Liver (tissue), 7 donors: ENCODE measurements at regions not wholly inside any gene's neighbourhood (a gene's known extent, or its start where the extent isn't known, plus 50 kb on each side); places are given as distances from the start of the nearest gene placed in this dataset.

Experiments
- DNase-seq: peaks from one replicate; pipeline ENCODE4 v3.0.0-alpha.2; 2017; ENCODE audit warnings: low spot score
- H3K27ac ChIP-seq, 2 donors: one replicate each; pipeline ENCODE4 v1.7.0; 2013; ENCODE audit warnings: inconsistent platforms in 2 of 2, low read length in 2 of 2, control low read depth in 1 of 2, low read depth in 1 of 2, mild to moderate bottlenecking in 1 of 2
- H3K27me3 ChIP-seq, 4 donors: one replicate each; pipeline versions ENCODE4 v1.6.1 to v1.7.0; 2013; ENCODE audit warnings: low read length in 3 of 4, inconsistent platforms in 1 of 4, mild to moderate bottlenecking in 1 of 4, moderate library complexity in 1 of 4; ENCODE audit not compliant: control insufficient read depth in 4 of 4, insufficient read depth in 4 of 4
- H3K36me3 ChIP-seq, 4 donors: one replicate each; pipeline versions ENCODE4 v1.6.1 to v1.7.0; 2013; ENCODE audit warnings: low read length in 3 of 4, mild to moderate bottlenecking in 3 of 4, low read depth in 1 of 4, moderate library complexity in 1 of 4; ENCODE audit not compliant: control insufficient read depth in 4 of 4, insufficient read depth in 3 of 4
- H3K4me1 ChIP-seq, 4 donors: one replicate each; pipeline versions ENCODE4 v1.6.1 to v1.7.0; 2013; ENCODE audit warnings: low read length in 3 of 4, mild to moderate bottlenecking in 3 of 4, moderate library complexity in 1 of 4; ENCODE audit not compliant: control insufficient read depth in 4 of 4, insufficient read depth in 4 of 4
- H3K4me3 ChIP-seq, 3 donors: one replicate each; pipeline versions ENCODE4 v1.6.1 to v1.7.0; 2013; ENCODE audit warnings: low read length in 3 of 3, control low read depth in 1 of 3, low read depth in 1 of 3, mild to moderate bottlenecking in 1 of 3
- H3K9ac ChIP-seq, 2 donors: one replicate each; pipeline ENCODE4 v1.7.0; 2013; ENCODE audit warnings: low read length in 2 of 2, mild to moderate bottlenecking in 2 of 2, moderate library complexity in 2 of 2, control low read depth in 1 of 2, low read depth in 1 of 2
- H3K9me3 ChIP-seq, 4 donors: one replicate each; pipeline versions ENCODE4 v1.6.1 to v1.7.0; 2013; ENCODE audit warnings: low read length in 3 of 4; ENCODE audit not compliant: control insufficient read depth in 4 of 4
- EGR1 ChIP-seq, 2 donors: IDR thresholded peaks; 2 replicates each; pipeline ENCODE4 v1.6.1; 2016 to 2018; ENCODE audit warnings: antibody characterized with exemption in 2 of 2, low read depth in 2 of 2
- FOXA1 ChIP-seq: IDR thresholded peaks from 2 replicates; pipeline ENCODE4 v1.6.1; 2016; ENCODE audit warnings: antibody characterized with exemption
- FOXA2 ChIP-seq: IDR thresholded peaks from 2 replicates; pipeline ENCODE4 v1.6.1; 2016; ENCODE audit warnings: antibody characterized with exemption
- GABPA ChIP-seq, 2 donors: IDR thresholded peaks in 1 of 2; conservative IDR thresholded peaks in 1 of 2; 2 replicates each; pipeline ENCODE4 v1.6.1; 2016; ENCODE audit warnings: antibody characterized with exemption in 2 of 2, mild to moderate bottlenecking in 1 of 2, moderate library complexity in 1 of 2
- HNF4A ChIP-seq, 2 donors: conservative IDR thresholded peaks; 2 replicates each; pipeline ENCODE4 v1.6.1; 2016; ENCODE audit warnings: antibody characterized with exemption in 2 of 2, mild to moderate bottlenecking in 2 of 2
- JUND ChIP-seq, 2 donors: IDR thresholded peaks; 2 replicates each; pipeline ENCODE4 v1.6.1; 2016; ENCODE audit warnings: antibody characterized with exemption in 2 of 2
- NR2F2 ChIP-seq: IDR thresholded peaks from 2 replicates; pipeline ENCODE4 v1.6.1; 2016; ENCODE audit warnings: antibody characterized with exemption
- RXRA ChIP-seq, 2 donors: IDR thresholded peaks; 2 replicates each; pipeline ENCODE4 v1.6.1; 2017 to 2018; ENCODE audit warnings: antibody characterized with exemption in 2 of 2, mild to moderate bottlenecking in 1 of 2
- YY1 ChIP-seq: IDR thresholded peaks from 2 replicates; pipeline ENCODE4 v1.6.1; 2016; ENCODE audit warnings: antibody characterized with exemption, mild to moderate bottlenecking
- WGBS: extraction: QIAGEN DNeasy Blood & Tissue Kit; methylation state at CpG from one replicate; pipeline ENCODE4 v1.1.7; 2013; 5-methylcytosine and 5-hydroxymethylcytosine counted together
- TF ChIP-seq, protein P1 (sequence below): IDR thresholded peaks from 2 replicates; pipeline ENCODE4 v1.6.1; 2016; ENCODE audit warnings: antibody characterized with exemption
- TF ChIP-seq, protein P2 (sequence below): IDR thresholded peaks from 2 replicates; pipeline ENCODE4 v1.6.1; 2016; ENCODE audit warnings: antibody characterized with exemption
- TF ChIP-seq, protein P3 (sequence below): IDR thresholded peaks from 2 replicates; pipeline ENCODE4 v1.6.1; 2016; ENCODE audit warnings: antibody characterized with exemption, mild to moderate bottlenecking
- TF ChIP-seq, protein P4 (sequence below): IDR thresholded peaks from 2 replicates; pipeline ENCODE4 v1.6.1; 2016; ENCODE audit warnings: antibody characterized with exemption
- donor health status: healthy.
- donor health status: healthy.
- donor health status: healthy.
- donor health status: healthy.

DNA sequence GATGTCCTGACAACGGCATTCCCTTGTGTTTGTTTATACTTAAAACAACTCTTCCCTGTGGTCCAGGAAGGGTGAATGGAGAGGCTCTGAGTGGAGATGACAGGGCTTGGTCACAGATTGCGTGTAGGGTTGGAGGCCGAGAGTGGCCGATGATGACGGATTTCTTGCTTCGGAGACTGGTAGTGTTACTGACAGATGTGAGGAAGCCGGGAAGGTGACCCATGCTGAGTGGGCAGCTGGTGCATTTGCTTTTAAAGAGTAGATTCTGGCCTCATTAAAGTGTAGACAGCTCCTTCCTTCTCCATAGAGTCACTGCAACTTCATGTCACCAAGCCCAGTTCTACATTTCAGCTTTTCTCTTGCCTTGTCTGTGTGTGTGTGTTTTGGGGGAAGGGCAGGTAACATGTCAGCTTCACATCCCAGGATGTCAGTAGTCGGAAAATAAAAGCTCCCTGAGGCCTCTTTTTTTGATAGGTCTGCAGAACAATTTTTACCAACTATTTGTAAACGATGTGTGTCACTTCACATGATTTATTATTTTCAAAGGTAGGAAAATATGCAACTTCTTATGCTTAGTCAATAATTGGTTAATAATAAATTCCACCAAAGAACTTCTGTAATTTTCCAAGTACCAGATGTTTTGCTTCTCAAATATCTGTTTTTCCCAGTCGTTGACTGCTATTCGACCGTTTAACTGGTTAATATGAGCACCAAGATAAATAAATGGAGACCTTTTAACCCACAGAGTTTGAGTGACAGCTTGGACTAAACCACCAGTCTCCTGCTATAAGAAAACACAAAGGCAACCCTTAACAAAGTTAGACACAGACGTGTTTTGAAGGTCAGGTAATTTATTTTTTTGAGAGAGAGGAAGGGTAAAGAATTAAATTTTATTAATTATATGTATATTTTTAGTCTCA is 436.9 kb downstream of the SLC4A3 start:
- no peaks in the 10 kb centered on the region for H3K4me1 ChIP-seq
- H3K9ac ChIP-seq, result no peak overlapping the region
- peaks cover 0 to 7% (median 0%) of the 10 kb centered on the region in 4 donors for H3K27me3 ChIP-seq
- no peak for DNase-seq
- no peak overlapping the region for H3K27ac ChIP-seq
- H3K4me3 ChIP-seq, result no peak overlapping the region
- 46% methylated on average over 13 of the region's 13 CpGs for WGBS
- TF ChIP-seq EGR1 (IDR thresholded peaks at IDR 0.05; ENCODE audit: low read depth in 2 of 2), result no peak
- no peak for TF ChIP-seq RXRA (IDR thresholded peaks at IDR 0.05)
- TF ChIP-seq FOXA1, result no peak
- TF ChIP-seq YY1, result no peak
- H3K9me3 ChIP-seq, result no peaks in the 10 kb centered on the region
- H3K36me3 ChIP-seq, result no peaks in the 10 kb centered on the region

DNA sequence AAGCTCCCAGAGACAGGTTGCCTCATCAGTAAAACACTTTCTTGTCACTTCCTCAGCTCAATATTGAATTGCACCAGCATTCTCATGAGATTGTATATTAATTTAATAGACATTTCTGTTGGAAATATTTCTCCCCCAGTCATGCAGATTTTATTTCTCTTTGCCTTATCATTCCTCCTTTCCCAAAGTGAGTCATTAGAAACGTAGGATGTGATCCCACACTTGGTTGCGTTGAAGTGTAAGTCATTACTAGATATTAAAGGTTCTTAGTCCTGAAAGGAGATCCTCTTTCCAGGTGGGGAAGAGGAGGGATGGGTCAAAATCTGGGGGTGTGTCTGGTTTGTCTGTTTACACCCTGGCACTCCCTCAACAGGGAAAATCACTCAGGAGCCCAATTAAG is 438.2 kb downstream of the SLC4A3 start:
- Histone ChIP-seq H3K27ac (no peak overlapping the region), H3K4me1 (no peaks in the 10 kb centered on the region), H3K27me3 (peaks cover 0 to 7% (median 0%) of the 10 kb centered on the region in 4 donors), H3K9ac (no peak overlapping the region), H3K4me3 (no peak overlapping the region), H3K36me3 (no peaks in the 10 kb centered on the region), H3K9me3 (no peaks in the 10 kb centered on the region)
- TF ChIP-seq, protein P1, sequence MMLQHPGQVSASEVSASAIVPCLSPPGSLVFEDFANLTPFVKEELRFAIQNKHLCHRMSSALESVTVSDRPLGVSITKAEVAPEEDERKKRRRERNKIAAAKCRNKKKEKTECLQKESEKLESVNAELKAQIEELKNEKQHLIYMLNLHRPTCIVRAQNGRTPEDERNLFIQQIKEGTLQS, result no peak
- TF ChIP-seq RXRA (IDR thresholded peaks at IDR 0.05) (no peak), YY1 (no peak)
- DNase-seq, result no peak
- WGBS, result 80% methylated on average over 2 of the region's 2 CpGs

DNA sequence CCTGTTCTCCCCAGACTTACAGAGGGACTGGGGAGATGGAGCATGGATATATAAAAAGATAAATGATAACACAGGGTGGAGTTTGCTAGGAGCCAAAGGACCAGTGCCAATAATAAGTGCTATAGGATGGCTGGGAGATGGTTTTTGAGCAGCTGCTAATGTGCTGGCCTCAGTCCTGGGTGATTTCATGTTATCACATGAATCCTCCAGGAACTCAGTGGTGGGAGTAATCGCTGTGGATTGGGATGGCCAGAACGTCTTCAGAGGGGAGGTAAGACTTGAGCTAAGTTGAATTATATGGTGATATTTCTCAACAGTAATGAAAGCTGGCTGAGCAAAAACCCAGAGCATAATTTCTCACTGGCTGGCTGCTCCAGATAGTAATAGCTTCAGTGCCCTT is 441.4 kb downstream of the SLC4A3 start:
- H3K36me3 ChIP-seq, result no peaks in the 10 kb centered on the region
- 53% methylated on average over 2 of the region's 2 CpGs for WGBS
- no peak for DNase-seq
- no peak overlapping the region for H3K9ac ChIP-seq
- no peak for TF ChIP-seq NR2F2
- TF ChIP-seq, protein P1, result no peak
- no peak for TF ChIP-seq HNF4A (conservative IDR thresholded peaks at IDR 0.05)
- H3K27ac ChIP-seq, result no peak overlapping the region
- no peaks in the 10 kb centered on the region for H3K9me3 ChIP-seq
- H3K4me3 ChIP-seq, result no peak overlapping the region
- H3K27me3 ChIP-seq, result peaks cover 0 to 3% (median 0%) of the 10 kb centered on the region in 4 donors
- no peaks in the 10 kb centered on the region for H3K4me1 ChIP-seq

DNA sequence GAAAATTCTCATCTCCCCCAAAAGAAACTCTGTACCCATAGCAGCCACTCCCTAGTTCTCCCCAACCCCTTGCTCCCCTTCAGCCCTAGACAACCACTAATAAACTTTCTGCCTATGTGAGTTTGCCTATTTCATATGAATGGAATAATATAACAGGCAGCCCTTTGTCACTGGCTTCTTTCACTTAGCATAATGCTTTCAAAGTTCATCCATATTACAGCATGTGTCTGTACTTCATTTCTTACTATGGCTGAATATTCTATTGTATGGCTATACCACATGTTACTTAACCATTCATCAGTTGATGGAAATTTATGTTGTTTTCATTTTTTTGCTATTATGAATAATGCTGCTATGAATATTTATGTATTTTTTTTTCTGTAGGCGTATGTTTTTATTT is 442.9 kb downstream of the SLC4A3 start:
- DNase-seq, result no peak
- no peak overlapping the region for H3K9ac ChIP-seq
- no peaks in the 10 kb centered on the region for H3K36me3 ChIP-seq
- H3K9me3 ChIP-seq, result no peaks in the 10 kb centered on the region
- H3K27ac ChIP-seq, result no peak overlapping the region
- H3K27me3 ChIP-seq, result peaks cover 0 to 7% (median 0%) of the 10 kb centered on the region in 4 donors
- WGBS, result 88% methylated on average over 1 of the region's 1 CpG
- no peak overlapping the region for H3K4me3 ChIP-seq
- no peaks in the 10 kb centered on the region for H3K4me1 ChIP-seq
- TF ChIP-seq FOXA1 (no peak), GABPA (IDR thresholded peaks at IDR 0.05 in 1 of 2, conservative IDR thresholded peaks at IDR 0.05 in 1 of 2) (no peak), JUND (IDR thresholded peaks at IDR 0.05) (no peak), NR2F2 (no peak), EGR1 (IDR thresholded peaks at IDR 0.05; ENCODE audit: low read depth in 2 of 2) (no peak), RXRA (IDR thresholded peaks at IDR 0.05) (no peak), FOXA2 (no peak)
- TF ChIP-seq, protein P2, sequence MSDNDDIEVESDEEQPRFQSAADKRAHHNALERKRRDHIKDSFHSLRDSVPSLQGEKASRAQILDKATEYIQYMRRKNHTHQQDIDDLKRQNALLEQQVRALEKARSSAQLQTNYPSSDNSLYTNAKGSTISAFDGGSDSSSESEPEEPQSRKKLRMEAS, result no peak
- TF ChIP-seq, protein P1, result no peak
- TF ChIP-seq, protein P3, sequence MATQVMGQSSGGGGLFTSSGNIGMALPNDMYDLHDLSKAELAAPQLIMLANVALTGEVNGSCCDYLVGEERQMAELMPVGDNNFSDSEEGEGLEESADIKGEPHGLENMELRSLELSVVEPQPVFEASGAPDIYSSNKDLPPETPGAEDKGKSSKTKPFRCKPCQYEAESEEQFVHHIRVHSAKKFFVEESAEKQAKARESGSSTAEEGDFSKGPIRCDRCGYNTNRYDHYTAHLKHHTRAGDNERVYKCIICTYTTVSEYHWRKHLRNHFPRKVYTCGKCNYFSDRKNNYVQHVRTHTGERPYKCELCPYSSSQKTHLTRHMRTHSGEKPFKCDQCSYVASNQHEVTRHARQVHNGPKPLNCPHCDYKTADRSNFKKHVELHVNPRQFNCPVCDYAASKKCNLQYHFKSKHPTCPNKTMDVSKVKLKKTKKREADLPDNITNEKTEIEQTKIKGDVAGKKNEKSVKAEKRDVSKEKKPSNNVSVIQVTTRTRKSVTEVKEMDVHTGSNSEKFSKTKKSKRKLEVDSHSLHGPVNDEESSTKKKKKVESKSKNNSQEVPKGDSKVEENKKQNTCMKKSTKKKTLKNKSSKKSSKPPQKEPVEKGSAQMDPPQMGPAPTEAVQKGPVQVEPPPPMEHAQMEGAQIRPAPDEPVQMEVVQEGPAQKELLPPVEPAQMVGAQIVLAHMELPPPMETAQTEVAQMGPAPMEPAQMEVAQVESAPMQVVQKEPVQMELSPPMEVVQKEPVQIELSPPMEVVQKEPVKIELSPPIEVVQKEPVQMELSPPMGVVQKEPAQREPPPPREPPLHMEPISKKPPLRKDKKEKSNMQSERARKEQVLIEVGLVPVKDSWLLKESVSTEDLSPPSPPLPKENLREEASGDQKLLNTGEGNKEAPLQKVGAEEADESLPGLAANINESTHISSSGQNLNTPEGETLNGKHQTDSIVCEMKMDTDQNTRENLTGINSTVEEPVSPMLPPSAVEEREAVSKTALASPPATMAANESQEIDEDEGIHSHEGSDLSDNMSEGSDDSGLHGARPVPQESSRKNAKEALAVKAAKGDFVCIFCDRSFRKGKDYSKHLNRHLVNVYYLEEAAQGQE, result no peak
- TF ChIP-seq, protein P4, sequence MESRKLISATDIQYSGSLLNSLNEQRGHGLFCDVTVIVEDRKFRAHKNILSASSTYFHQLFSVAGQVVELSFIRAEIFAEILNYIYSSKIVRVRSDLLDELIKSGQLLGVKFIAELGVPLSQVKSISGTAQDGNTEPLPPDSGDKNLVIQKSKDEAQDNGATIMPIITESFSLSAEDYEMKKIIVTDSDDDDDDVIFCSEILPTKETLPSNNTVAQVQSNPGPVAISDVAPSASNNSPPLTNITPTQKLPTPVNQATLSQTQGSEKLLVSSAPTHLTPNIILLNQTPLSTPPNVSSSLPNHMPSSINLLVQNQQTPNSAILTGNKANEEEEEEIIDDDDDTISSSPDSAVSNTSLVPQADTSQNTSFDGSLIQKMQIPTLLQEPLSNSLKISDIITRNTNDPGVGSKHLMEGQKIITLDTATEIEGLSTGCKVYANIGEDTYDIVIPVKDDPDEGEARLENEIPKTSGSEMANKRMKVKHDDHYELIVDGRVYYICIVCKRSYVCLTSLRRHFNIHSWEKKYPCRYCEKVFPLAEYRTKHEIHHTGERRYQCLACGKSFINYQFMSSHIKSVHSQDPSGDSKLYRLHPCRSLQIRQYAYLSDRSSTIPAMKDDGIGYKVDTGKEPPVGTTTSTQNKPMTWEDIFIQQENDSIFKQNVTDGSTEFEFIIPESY, result no peak
